Mesothelial cell of epicardium (in vitro differentiated cells): ENCODE measurements at regions not wholly inside any gene's neighbourhood (a gene's known extent, or its start where the extent isn't known, plus 50 kb on each side); places are given as distances from the start of the nearest gene placed in this dataset.

Source experiments
- DNase-seq, 2 experiments: peaks; one replicate each; pipeline ENCODE4 v3.0.0; 2021; ENCODE audit warnings: low spot score in 2 of 2; ENCODE audit not compliant: unreplicated experiment in 2 of 2
- H3K27ac Mint-ChIP-seq: 2 replicates; pipeline ENCODE4 v1.8.0; 2021; ENCODE audit warnings: mixed read lengths
- H3K27me3 Mint-ChIP-seq: 2 replicates; pipeline ENCODE4 v1.8.0; 2021; ENCODE audit warnings: low read depth, mixed read lengths
- H3K36me3 Mint-ChIP-seq: 2 replicates; pipeline ENCODE4 v1.8.0; 2021; ENCODE audit warnings: mixed read lengths
- H3K4me1 Mint-ChIP-seq: 2 replicates; pipeline ENCODE4 v1.8.0; 2021; ENCODE audit warnings: mixed read lengths
- H3K4me3 Mint-ChIP-seq: 2 replicates; pipeline ENCODE4 v1.8.0; 2021; ENCODE audit warnings: mild to moderate bottlenecking, moderate library complexity, mixed read lengths
- H3K9me3 Mint-ChIP-seq: 2 replicates; pipeline ENCODE4 v1.8.0; 2021; ENCODE audit warnings: mixed read lengths
- CTCF ChIP-seq: fragments of 200-600 bp; sonication (generic); IDR thresholded peaks from one replicate; pipeline ENCODE4 v1.5.0; 2021; ENCODE audit warnings: antibody characterized with exemption; ENCODE audit not compliant: unreplicated experiment

- no peak overlapping the region for H3K27ac Mint-ChIP-seq
Measured at GRCh38 chr10:2834214-2834613, 233.1 kb upstream of the PFKP start.

GRCh38 chr10:2831509-2831908 lies 235.8 kb upstream of the PFKP start:
- H3K27me3 Mint-ChIP-seq = peaks cover 52% of the 10 kb centered on the region
- H3K27ac Mint-ChIP-seq = no peak overlapping the region
- TF ChIP-seq CTCF = no peak
- peaks cover 4% of the 10 kb centered on the region for H3K9me3 Mint-ChIP-seq
- peaks cover 6% of the 10 kb centered on the region for H3K4me1 Mint-ChIP-seq
- H3K36me3 Mint-ChIP-seq = no peaks in the 10 kb centered on the region
- no peak overlapping the region for H3K4me3 Mint-ChIP-seq
- DNase-seq = no peak

More at GRCh38 chr10:2834214-2834613, 233.1 kb upstream of the PFKP start:
- Mint-ChIP-seq H3K4me3 (no peak overlapping the region), H3K27me3 (peaks cover 47% of the 10 kb centered on the region), H3K9me3 (no peaks in the 10 kb centered on the region), H3K4me1 (peaks cover 6% of the 10 kb centered on the region), H3K36me3 (no peaks in the 10 kb centered on the region)
- TF ChIP-seq CTCF = no peak
- DNase-seq = no peak

GRCh38 chr10:2828741-2829140 lies 238.6 kb upstream of the PFKP start:
- peaks cover 55% of the 10 kb centered on the region for H3K27me3 Mint-ChIP-seq
- no peaks in the 10 kb centered on the region for H3K4me1 Mint-ChIP-seq
- no peak overlapping the region for H3K27ac Mint-ChIP-seq
- no peak for DNase-seq
- TF ChIP-seq CTCF = no peak
- H3K4me3 Mint-ChIP-seq = no peak overlapping the region
- no peaks in the 10 kb centered on the region for H3K36me3 Mint-ChIP-seq
- H3K9me3 Mint-ChIP-seq = peaks cover 4% of the 10 kb centered on the region

- Mint-ChIP-seq H3K9me3 (peaks cover 4% of the 10 kb centered on the region), H3K4me3 (no peak overlapping the region), H3K36me3 (no peaks in the 10 kb centered on the region), H3K27me3 (peaks cover 45% of the 10 kb centered on the region), H3K27ac (no peak overlapping the region), H3K4me1 (no peaks in the 10 kb centered on the region)
- TF ChIP-seq CTCF = no peak
- no peak for DNase-seq
Measured at GRCh38 chr10:2826675-2827074, 240.7 kb upstream of the PFKP start.

GRCh38 chr10:2825841-2826240 lies 241.5 kb upstream of the PFKP start:
- Mint-ChIP-seq H3K4me1 (no peaks in the 10 kb centered on the region), H3K36me3 (no peaks in the 10 kb centered on the region), H3K4me3 (no peak overlapping the region), H3K27me3 (peaks cover 45% of the 10 kb centered on the region), H3K9me3 (peaks cover 4% of the 10 kb centered on the region), H3K27ac (no peak overlapping the region)
- TF ChIP-seq CTCF = no peak
- no peak for DNase-seq
